DND-41 (cell line): ENCODE measurements at regions not wholly inside any gene's neighbourhood (a gene's known extent, or its start where the extent isn't known, plus 50 kb on each side); places are given as distances from the start of the nearest gene placed in this dataset.

Experiments used
- ATAC-seq: fragments of 200-7000 bp; cut with Tn5 transposase; 3 replicates; pipeline ENCODE4 v1.9.1; 2021; ENCODE audit warnings: low read depth; ENCODE audit not compliant: insufficient read depth
- DNase-seq: peaks from one replicate; pipeline ENCODE4 v3.0.0-alpha.2; 2020
- H2AFZ ChIP-seq: 2 replicates; pipeline ENCODE4 v1.6.0; 2012; ENCODE audit warnings: low read depth, low read length
- H3K27ac ChIP-seq: 2 replicates; pipeline ENCODE4 v1.5.1; 2012; ENCODE audit warnings: low read length, inconsistent platforms
- H3K27me3 ChIP-seq: fragments of 200-600 bp; sonication (generic); 2 replicates; pipeline ENCODE4 v1.6.0; 2012; ENCODE audit warnings: low read length, mild to moderate bottlenecking, inconsistent platforms; ENCODE audit not compliant: insufficient read depth, poor library complexity
- H3K36me3 ChIP-seq: 2 replicates; pipeline ENCODE4 v1.5.1; 2012; ENCODE audit warnings: low read length, inconsistent platforms; ENCODE audit not compliant: insufficient read depth
- H3K4me1 ChIP-seq: 2 replicates; pipeline ENCODE4 v1.5.1; 2012; ENCODE audit warnings: mild to moderate bottlenecking, low read length; ENCODE audit not compliant: insufficient read depth
- H3K4me2 ChIP-seq: 2 replicates; pipeline ENCODE4 v1.6.0; 2012; ENCODE audit warnings: mild to moderate bottlenecking, moderate library complexity, low read length, inconsistent platforms; ENCODE audit not compliant: insufficient read depth
- H3K4me3 ChIP-seq, 2 experiments: fragments of 200-600 bp in 1 of 2; shearing (Covaris generic) in 1 of 2; 2 replicates each; pipeline ENCODE4 v1.5.1; 2012 to 2016; ENCODE audit warnings: inconsistent platforms in 2 of 2, low read length in 2 of 2, mild to moderate bottlenecking in 2 of 2, low read depth in 1 of 2, moderate library complexity in 1 of 2
- H3K79me2 ChIP-seq: 2 replicates; pipeline ENCODE4 v1.6.0; 2012; ENCODE audit warnings: low read length, inconsistent platforms; ENCODE audit not compliant: insufficient read depth
- H3K9ac ChIP-seq: 2 replicates; pipeline ENCODE4 v1.6.0; 2012; ENCODE audit warnings: low read depth, mild to moderate bottlenecking, inconsistent platforms, low read length, moderate library complexity
- H3K9me3 ChIP-seq: 2 replicates; pipeline ENCODE4 v1.5.1; 2012; ENCODE audit warnings: low read length, moderate library complexity, mild to moderate bottlenecking, inconsistent platforms; ENCODE audit not compliant: insufficient read depth, severe bottlenecking
- H4K20me1 ChIP-seq: 2 replicates; pipeline ENCODE4 v1.6.0; 2012; ENCODE audit warnings: low read length; ENCODE audit not compliant: insufficient read depth
- EZH2 ChIP-seq: IDR thresholded peaks from 3 replicates; pipeline ENCODE4 v1.6.1; 2012; ENCODE audit warnings: borderline replicate concordance, low read depth, mild to moderate bottlenecking, moderate library complexity, low read length, inconsistent platforms; ENCODE audit not compliant: severe bottlenecking
- TF ChIP-seq, protein P1 (sequence below): IDR thresholded peaks from 2 replicates; pipeline ENCODE4 v1.5.1; 2012; ENCODE audit warnings: borderline replicate concordance, low read length, moderate library complexity, mild to moderate bottlenecking; ENCODE audit not compliant: poor library complexity, severe bottlenecking; ENCODE audit errors: extremely low read depth

DNA sequence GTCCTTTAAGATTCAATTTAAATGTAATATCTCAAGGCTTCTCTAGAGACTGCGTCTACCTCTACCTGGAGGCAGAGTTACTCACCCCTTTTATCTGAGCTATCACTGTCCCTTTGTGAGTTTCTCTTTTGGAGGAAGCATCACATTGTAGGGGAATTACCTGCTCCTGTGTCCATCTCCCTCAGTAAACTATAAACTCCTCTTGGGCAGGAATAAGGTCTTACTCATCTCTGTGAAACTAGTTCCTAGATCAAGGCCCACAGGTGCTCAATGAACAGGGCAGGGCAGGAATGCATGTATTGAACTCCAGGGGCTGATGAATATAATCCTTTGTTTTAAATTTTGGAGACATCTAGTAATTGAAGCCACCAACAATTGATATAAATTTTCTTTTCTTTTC, 139.8 kb upstream of the ERCC6L2 start:
- Histone ChIP-seq H3K79me2 (no peaks in the 10 kb centered on the region), H3K27me3 (peaks cover 6% of the 10 kb centered on the region), H3K4me3 (no peak overlapping the region), H3K4me2 (no peak overlapping the region), H3K9me3 (no peaks in the 10 kb centered on the region), H4K20me1 (no peaks in the 10 kb centered on the region), H3K9ac (no peak overlapping the region), H2AFZ (no peak overlapping the region), H3K36me3 (no peaks in the 10 kb centered on the region), H3K4me1 (no peaks in the 10 kb centered on the region), H3K27ac (no peak overlapping the region)
- ATAC-seq = no peak
- TF ChIP-seq, protein P1, sequence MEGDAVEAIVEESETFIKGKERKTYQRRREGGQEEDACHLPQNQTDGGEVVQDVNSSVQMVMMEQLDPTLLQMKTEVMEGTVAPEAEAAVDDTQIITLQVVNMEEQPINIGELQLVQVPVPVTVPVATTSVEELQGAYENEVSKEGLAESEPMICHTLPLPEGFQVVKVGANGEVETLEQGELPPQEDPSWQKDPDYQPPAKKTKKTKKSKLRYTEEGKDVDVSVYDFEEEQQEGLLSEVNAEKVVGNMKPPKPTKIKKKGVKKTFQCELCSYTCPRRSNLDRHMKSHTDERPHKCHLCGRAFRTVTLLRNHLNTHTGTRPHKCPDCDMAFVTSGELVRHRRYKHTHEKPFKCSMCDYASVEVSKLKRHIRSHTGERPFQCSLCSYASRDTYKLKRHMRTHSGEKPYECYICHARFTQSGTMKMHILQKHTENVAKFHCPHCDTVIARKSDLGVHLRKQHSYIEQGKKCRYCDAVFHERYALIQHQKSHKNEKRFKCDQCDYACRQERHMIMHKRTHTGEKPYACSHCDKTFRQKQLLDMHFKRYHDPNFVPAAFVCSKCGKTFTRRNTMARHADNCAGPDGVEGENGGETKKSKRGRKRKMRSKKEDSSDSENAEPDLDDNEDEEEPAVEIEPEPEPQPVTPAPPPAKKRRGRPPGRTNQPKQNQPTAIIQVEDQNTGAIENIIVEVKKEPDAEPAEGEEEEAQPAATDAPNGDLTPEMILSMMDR = no peak
- TF ChIP-seq EZH2 = no peak
- DNase-seq = no peak

DNA sequence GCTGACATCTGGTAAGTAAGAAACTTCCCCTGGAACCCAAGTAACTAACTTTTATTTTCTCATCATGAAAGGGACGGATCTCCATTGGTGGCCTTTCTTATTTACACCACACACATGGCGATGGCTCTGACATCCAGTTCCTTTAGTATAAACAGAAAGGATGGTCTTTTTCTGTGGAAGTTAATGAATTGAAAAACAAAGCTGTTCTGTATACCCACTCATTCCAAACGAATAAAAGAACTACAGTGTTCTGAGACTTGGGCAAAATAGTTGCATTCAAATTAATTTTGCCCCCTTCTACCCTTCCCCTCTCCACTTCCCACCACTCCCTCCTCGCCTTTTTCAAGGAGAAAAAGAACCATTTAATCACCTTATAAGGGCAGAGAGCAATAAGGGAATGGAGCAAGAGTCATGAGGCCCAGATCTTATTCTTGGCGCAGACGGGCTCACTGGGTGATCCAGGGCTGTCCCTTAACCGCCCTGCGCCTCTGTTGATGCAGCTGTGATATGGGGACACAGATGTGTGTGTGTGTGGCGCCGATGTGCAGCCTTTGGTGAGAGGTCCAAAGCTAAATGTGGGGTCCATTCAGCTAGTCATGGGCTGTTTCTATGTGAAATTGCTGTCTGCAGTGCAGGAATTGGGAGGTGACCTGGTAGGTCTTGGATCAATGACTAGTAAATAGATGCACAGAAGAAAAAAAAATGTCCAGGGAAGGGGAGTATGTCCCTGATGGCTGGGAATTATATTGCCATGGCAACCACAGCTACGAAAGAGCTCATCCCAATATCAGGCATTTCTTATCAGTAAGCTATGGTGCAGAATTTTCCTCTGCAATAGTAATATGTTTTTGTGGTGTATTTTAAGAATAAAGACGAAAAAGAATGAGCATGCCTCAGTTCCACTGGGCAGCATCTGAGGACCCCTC, 141.5 kb upstream of the ERCC6L2 start:
- no peak for ATAC-seq
- no peak for DNase-seq
- H3K27me3 ChIP-seq = peaks cover 6% of the 10 kb centered on the region
- H3K4me2 ChIP-seq = no peak overlapping the region
- H4K20me1 ChIP-seq = no peaks in the 10 kb centered on the region
- no peaks in the 10 kb centered on the region for H3K4me1 ChIP-seq
- no peaks in the 10 kb centered on the region for H3K79me2 ChIP-seq
- peaks cover under 1% of the 10 kb centered on the region for H3K9me3 ChIP-seq
- no peak overlapping the region for H3K27ac ChIP-seq
- H3K4me3 ChIP-seq = no peak overlapping the region
- H2AFZ ChIP-seq = no peak overlapping the region
- TF ChIP-seq, protein P1 = no peak
- no peak for TF ChIP-seq EZH2
- no peak overlapping the region for H3K9ac ChIP-seq
- H3K36me3 ChIP-seq = no peaks in the 10 kb centered on the region

DNA sequence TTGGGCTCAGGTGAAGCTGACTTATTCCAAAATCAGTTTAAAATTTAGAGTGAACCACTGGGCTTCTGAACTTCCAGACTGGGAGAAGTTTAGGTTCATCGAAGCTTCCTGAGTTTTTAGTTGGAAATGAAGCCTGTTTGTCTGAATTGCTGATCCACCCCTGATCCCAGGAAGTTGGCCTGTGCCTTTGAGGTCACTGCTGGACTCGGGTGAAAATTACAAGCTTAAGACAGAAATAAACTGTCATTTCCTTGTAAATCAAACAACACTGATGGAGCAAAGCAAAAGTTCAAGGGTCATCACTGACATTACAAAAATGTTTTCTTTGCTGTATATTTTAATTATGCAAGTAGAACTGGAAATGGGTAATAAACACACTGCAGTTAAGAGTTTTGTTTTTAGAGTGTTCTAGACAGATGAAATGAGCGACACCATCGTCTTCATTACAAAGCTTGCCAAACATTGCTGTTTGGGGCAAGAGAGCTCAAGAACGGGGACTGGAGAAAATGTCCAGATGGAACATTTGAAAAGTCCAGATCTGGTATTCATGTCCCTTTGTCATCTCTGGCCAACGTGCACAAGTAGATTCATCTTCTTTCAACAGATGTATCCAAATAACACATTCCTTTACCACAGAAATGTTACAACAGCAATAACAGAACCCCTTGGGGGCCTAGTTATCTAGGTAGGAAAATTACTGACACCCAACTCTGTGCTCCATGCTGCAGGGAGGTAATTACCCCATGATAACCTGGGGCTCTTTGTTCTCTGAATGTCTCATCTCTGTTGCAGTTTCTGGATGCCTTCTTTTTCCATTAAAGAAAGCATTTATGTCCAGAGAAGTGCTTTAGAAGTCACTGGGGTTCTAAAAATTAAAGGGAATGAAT, 142.4 kb upstream of the ERCC6L2 start:
- Histone ChIP-seq H4K20me1 (no peaks in the 10 kb centered on the region), H3K27ac (no peak overlapping the region), H3K4me2 (no peak overlapping the region), H3K27me3 (peaks cover 6% of the 10 kb centered on the region), H3K4me3 (no peak overlapping the region), H3K4me1 (no peaks in the 10 kb centered on the region), H2AFZ (no peak overlapping the region), H3K9ac (no peak overlapping the region), H3K36me3 (no peaks in the 10 kb centered on the region), H3K9me3 (peaks cover 6% of the 10 kb centered on the region), H3K79me2 (no peaks in the 10 kb centered on the region)
- TF ChIP-seq, protein P1 = no peak
- TF ChIP-seq EZH2 = no peak
- no peak for ATAC-seq
- no peak for DNase-seq
